ENCODE measurements at regions not wholly inside any gene's neighbourhood (a gene's known extent, or its start where the extent isn't known, plus 50 kb on each side); places are given as distances from the start of the nearest gene placed in this dataset.

DNA sequence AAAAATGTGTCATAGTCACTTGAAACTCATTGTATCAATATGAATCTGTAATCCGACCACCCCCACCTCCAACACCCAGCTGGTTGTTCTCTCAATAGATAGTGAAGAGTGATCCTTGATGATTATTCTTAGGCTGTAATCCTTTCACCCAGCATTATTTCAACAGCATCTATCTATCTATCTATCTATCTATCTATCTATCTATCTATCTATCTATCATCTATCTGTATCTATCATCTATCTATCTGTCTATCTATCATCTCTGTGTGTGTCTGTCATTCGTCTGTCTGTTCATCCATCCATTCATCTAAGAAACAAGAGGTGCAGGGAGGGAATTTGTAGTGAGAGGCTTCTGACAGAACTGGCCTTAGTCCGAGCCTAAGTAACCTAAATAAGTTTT lies 78.7 kb upstream of the IGSF10 start:
- TF ChIP-seq, protein P1, sequence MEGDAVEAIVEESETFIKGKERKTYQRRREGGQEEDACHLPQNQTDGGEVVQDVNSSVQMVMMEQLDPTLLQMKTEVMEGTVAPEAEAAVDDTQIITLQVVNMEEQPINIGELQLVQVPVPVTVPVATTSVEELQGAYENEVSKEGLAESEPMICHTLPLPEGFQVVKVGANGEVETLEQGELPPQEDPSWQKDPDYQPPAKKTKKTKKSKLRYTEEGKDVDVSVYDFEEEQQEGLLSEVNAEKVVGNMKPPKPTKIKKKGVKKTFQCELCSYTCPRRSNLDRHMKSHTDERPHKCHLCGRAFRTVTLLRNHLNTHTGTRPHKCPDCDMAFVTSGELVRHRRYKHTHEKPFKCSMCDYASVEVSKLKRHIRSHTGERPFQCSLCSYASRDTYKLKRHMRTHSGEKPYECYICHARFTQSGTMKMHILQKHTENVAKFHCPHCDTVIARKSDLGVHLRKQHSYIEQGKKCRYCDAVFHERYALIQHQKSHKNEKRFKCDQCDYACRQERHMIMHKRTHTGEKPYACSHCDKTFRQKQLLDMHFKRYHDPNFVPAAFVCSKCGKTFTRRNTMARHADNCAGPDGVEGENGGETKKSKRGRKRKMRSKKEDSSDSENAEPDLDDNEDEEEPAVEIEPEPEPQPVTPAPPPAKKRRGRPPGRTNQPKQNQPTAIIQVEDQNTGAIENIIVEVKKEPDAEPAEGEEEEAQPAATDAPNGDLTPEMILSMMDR (IDR thresholded peaks at IDR 0.05) = no peak
- no peak for TF ChIP-seq EZH2phosphoT487 (IDR thresholded peaks at IDR 0.05)
